H1 (cell line): ENCODE measurements at regions not wholly inside any gene's neighbourhood (a gene's known extent, or its start where the extent isn't known, plus 50 kb on each side); places are given as distances from the start of the nearest gene placed in this dataset.

ENCODE experiments used
- CTCF ChIA-PET: fragments of 300-600 bp; sonication (Branson Sonifier 250); formaldehyde crosslinking; loops from one replicate; lab custom pipeline; 2021; ENCODE audit not compliant: partially characterized antibody; lab: Charles Lee
- POLR2A ChIA-PET: fragments of 300-600 bp; sonication (Branson Sonifier 250); formaldehyde crosslinking; loops from one replicate; lab custom pipeline; 2021; ENCODE audit warnings: inconsistent platforms; ENCODE audit not compliant: partially characterized antibody; lab: Charles Lee
- DNase-seq, 2 experiments: peaks; one replicate each; pipeline versions ENCODE4 v3.0.0 to v3.0.0-alpha.2; 2010 to 2022; ENCODE audit warnings: low spot score in 2 of 2, low read depth in 1 of 2, mixed read lengths in 1 of 2
- FAIRE-seq: peaks from 2 replicates; lab custom pipeline; 2011; peaks lifted over from hg19 to GRCh38; lab: Jason Lieb, UNC
- H2AFZ ChIP-seq: 2 replicates; pipeline ENCODE4 v1.8.1; 2012; ENCODE audit warnings: low read length, inconsistent platforms
- H2AK5ac ChIP-seq: 2 replicates; pipeline ENCODE4 v1.6.1; 2013; ENCODE audit warnings: low read depth, low read length
- H2BK120ac ChIP-seq: replicated peaks from 2 replicates; pipeline ENCODE3; 2013; ENCODE audit warnings: low read depth, low read length, inconsistent platforms
- H2BK12ac ChIP-seq: 2 replicates; pipeline ENCODE4 v1.6.1; 2013; ENCODE audit warnings: low read depth, low read length
- H2BK15ac ChIP-seq: 2 replicates; pipeline ENCODE4 v1.6.1; 2013; ENCODE audit warnings: low read length
- H2BK20ac ChIP-seq: 2 replicates; pipeline ENCODE4 v1.6.1; 2013; ENCODE audit warnings: low read length
- H2BK5ac ChIP-seq: 2 replicates; pipeline ENCODE4 v1.6.1; 2013; ENCODE audit warnings: low read depth, low read length
- H3K14ac ChIP-seq: 2 replicates; pipeline ENCODE4 v1.6.1; 2013; ENCODE audit warnings: inconsistent platforms; ENCODE audit not compliant: insufficient read length
- H3K18ac ChIP-seq: 2 replicates; pipeline ENCODE4 v1.6.1; 2013; ENCODE audit warnings: low read length; ENCODE audit errors: extremely low read depth
- H3K23ac ChIP-seq: 2 replicates; pipeline ENCODE4 v1.6.1; 2013; ENCODE audit warnings: inconsistent platforms; ENCODE audit not compliant: insufficient read length
- H3K23me2 ChIP-seq: 2 replicates; pipeline ENCODE4 v1.6.1; 2013; ENCODE audit warnings: low read depth, low read length
- H3K27ac ChIP-seq: 2 replicates; pipeline ENCODE4 v1.6.1; 2011; ENCODE audit warnings: low read depth, low read length, inconsistent platforms
- H3K27me3 ChIP-seq, 4 experiments: replicated peaks in 1 of 4; 1 replicate in 1 of 4; 2 replicates in 3 of 4; pipeline versions ENCODE4 v1.6.1 to v1.8.1; 2011 to 2013; ENCODE audit warnings: low read length in 3 of 4, mild to moderate bottlenecking in 3 of 4, inconsistent platforms in 2 of 4, mixed read lengths in 2 of 4, moderate library complexity in 1 of 4; ENCODE audit not compliant: control insufficient read depth in 3 of 4, insufficient read depth in 3 of 4; ENCODE audit errors: extremely low read depth in 1 of 4
- H3K36me3 ChIP-seq, 4 experiments: 2 replicates each; pipeline versions ENCODE4 v1.6.1 to v1.8.1; 2011 to 2013; ENCODE audit warnings: mild to moderate bottlenecking in 4 of 4, low read length in 3 of 4, moderate library complexity in 2 of 4, control low read depth in 1 of 4, inconsistent platforms in 1 of 4; ENCODE audit not compliant: insufficient read depth in 4 of 4, control insufficient read depth in 2 of 4
- H3K4ac ChIP-seq: replicated peaks from 2 replicates; pipeline ENCODE3; 2013; ENCODE audit warnings: low read length, low read depth, mixed read lengths, inconsistent platforms; ENCODE audit not compliant: insufficient read length
- H3K4me1 ChIP-seq, 4 experiments: replicated peaks in 1 of 4; 1 replicate in 1 of 4; 2 replicates in 3 of 4; pipeline versions ENCODE4 v1.6.1 to v1.8.1; 2011 to 2013; ENCODE audit warnings: low read length in 3 of 4, inconsistent platforms in 2 of 4, mixed read lengths in 1 of 4; ENCODE audit not compliant: insufficient read depth in 4 of 4, control insufficient read depth in 3 of 4
- H3K4me2 ChIP-seq, 2 experiments: 2 replicates each; pipeline versions ENCODE4 v1.6.1 to v1.8.1; 2011 to 2013; ENCODE audit warnings: low read depth in 2 of 2, low read length in 2 of 2, control low read depth in 1 of 2, inconsistent platforms in 1 of 2, mild to moderate bottlenecking in 1 of 2; ENCODE audit not compliant: insufficient read depth in 1 of 2
- H3K4me3 ChIP-seq, 4 experiments: fragments of 200-600, 300-600 bp in 1 of 4; sonication (generic), shearing (Covaris generic), sonication (Bioruptor Twin) in 1 of 4; 2 replicates each; pipeline versions ENCODE4 v1.5.1 to v1.8.1; 2011 to 2016; ENCODE audit warnings: low read length in 4 of 4, low read depth in 3 of 4, control low read depth in 2 of 4, inconsistent platforms in 2 of 4, mild to moderate bottlenecking in 2 of 4, mixed read lengths in 1 of 4, moderate library complexity in 1 of 4; ENCODE audit not compliant: insufficient read depth in 2 of 4; ENCODE audit errors: extremely low read depth in 1 of 4
- H3K56ac ChIP-seq: replicated peaks from 2 replicates; pipeline ENCODE3; 2013; ENCODE audit warnings: low read depth, mild to moderate bottlenecking, mixed read lengths, low read length, inconsistent platforms; ENCODE audit not compliant: insufficient read length
- H3K79me1 ChIP-seq: 2 replicates; pipeline ENCODE4 v1.6.1; 2013; ENCODE audit warnings: low read depth, low read length, control low read depth
- H3K79me2 ChIP-seq, 2 experiments: 2 replicates each; pipeline versions ENCODE4 v1.6.1 to v1.8.1; 2012 to 2013; ENCODE audit warnings: low read length in 2 of 2, mild to moderate bottlenecking in 2 of 2, inconsistent platforms in 1 of 2; ENCODE audit not compliant: insufficient read depth in 2 of 2, control insufficient read depth in 1 of 2
- H3K9ac ChIP-seq, 4 experiments: replicated peaks in 1 of 4; 1 replicate in 1 of 4; 2 replicates in 3 of 4; pipeline versions ENCODE4 v1.6.1 to v1.8.1; 2011 to 2013; ENCODE audit warnings: low read depth in 3 of 4, low read length in 3 of 4, control low read depth in 2 of 4, mild to moderate bottlenecking in 2 of 4, moderate library complexity in 2 of 4, inconsistent platforms in 1 of 4; ENCODE audit errors: extremely low read depth in 1 of 4
- H3K9me3 ChIP-seq, 2 experiments: 2 replicates each; pipeline versions ENCODE4 v1.6.1 to v1.8.1; 2012 to 2013; ENCODE audit warnings: mild to moderate bottlenecking in 2 of 2, moderate library complexity in 2 of 2, control low read depth in 1 of 2, inconsistent platforms in 1 of 2, low read depth in 1 of 2, low read length in 1 of 2, mixed read lengths in 1 of 2; ENCODE audit not compliant: insufficient read depth in 2 of 2
- H4K20me1 ChIP-seq, 2 experiments: replicated peaks in 1 of 2; 2 replicates each; pipeline versions ENCODE3 to v1.8.1; 2011 to 2013; ENCODE audit warnings: inconsistent platforms in 2 of 2, low read length in 2 of 2, mild to moderate bottlenecking in 1 of 2; ENCODE audit not compliant: insufficient read depth in 2 of 2, control insufficient read depth in 1 of 2
- H4K5ac ChIP-seq: 2 replicates; pipeline ENCODE4 v1.6.1; 2013; ENCODE audit warnings: low read length, low read depth, mixed read lengths, inconsistent platforms; ENCODE audit not compliant: insufficient read length
- H4K8ac ChIP-seq: 2 replicates; pipeline ENCODE4 v1.8.0; 2013; ENCODE audit warnings: mild to moderate bottlenecking, moderate library complexity, low read length, inconsistent platforms; ENCODE audit not compliant: insufficient read depth; ENCODE audit errors: extremely low read depth
- H4K91ac ChIP-seq: replicated peaks from 2 replicates; pipeline ENCODE3; 2013; ENCODE audit warnings: low read length, mixed read lengths, inconsistent platforms; ENCODE audit not compliant: insufficient read length
- POU5F1 ChIP-seq: IDR thresholded peaks from 2 replicates; pipeline ENCODE4 v1.6.1; 2011; ENCODE audit warnings: low read depth, mild to moderate bottlenecking, low read length, moderate library complexity
- WGBS, 2 experiments: shearing (Covaris generic) in 1 of 2; methylation state at CpG; one replicate each; pipeline versions ENCODE4 v1.1.6 to v1.1.7; 2013 to 2015; ENCODE audit warnings: low lambda C conversion rate in 2 of 2, mixed read lengths in 2 of 2, inconsistent platforms in 1 of 2, low coverage in 1 of 2, missing lambda C conversion rate in 1 of 2; ENCODE audit not compliant: insufficient replicate concordance in 2 of 2, insufficient coverage in 1 of 2, insufficient read length in 1 of 2; ENCODE audit errors: extremely low coverage in 1 of 2, missing lambda C conversion rate in 1 of 2; 5-methylcytosine and 5-hydroxymethylcytosine counted together

DNA sequence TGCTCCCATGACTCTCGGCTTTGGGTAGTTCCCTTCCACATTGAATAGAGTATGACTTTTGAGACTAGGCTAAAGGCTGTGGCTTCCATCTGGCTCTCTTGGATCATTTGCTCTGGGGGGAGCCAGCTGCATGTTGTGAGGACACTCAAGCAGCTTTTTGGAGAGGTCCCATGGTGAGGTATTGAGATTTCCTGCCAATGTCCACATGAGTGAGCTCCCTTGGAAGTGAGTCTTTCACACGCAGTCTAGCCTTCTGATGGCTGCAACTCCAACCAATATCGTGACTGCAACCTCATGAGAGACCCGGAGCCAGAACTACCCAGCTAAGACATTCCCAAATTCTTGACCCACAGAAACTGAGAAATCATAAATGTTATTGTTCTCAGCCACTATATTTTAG lies 127.7 kb upstream of the KAZN start:
- Histone ChIP-seq H2BK12ac (no peak overlapping the region), H3K56ac (no peak overlapping the region), H3K9ac (no peak overlapping the region), H2BK120ac (no peak overlapping the region), H4K5ac (no peak overlapping the region), H4K8ac (no peak overlapping the region), H2AFZ (no peak overlapping the region), H2BK5ac (no peak overlapping the region), H3K4me2 (no peak overlapping the region), H2AK5ac (no peak overlapping the region), H3K14ac (no peak overlapping the region), H3K18ac (no peak overlapping the region), H4K20me1 (peaks cover 0 to 2% of the 10 kb centered on the region in 2 experiments), H3K4me1 (no peaks in the 10 kb centered on the region), H2BK20ac (no peak overlapping the region), H3K23me2 (peaks cover 4% of the 10 kb centered on the region; the same call in 1 of the 2 replicates), H3K79me2 (no peaks in the 10 kb centered on the region), H3K4ac (no peak overlapping the region), H4K91ac (no peak overlapping the region), H3K27me3 (no peaks in the 10 kb centered on the region), H3K9me3 (no peaks in the 10 kb centered on the region), H2BK15ac (no peak overlapping the region), H3K79me1 (no peaks in the 10 kb centered on the region), H3K23ac (no peak overlapping the region), H3K27ac (no peak overlapping the region), H3K4me3 (no peak overlapping the region), H3K36me3 (no peaks in the 10 kb centered on the region)
- WGBS, 2 experiments, result 91% methylated on average over 4 of the region's 4 CpGs; no CpG with 5 or more reads in 1 of the 2 experiments
- no peak for DNase-seq
- ChIA-PET POLR2A (no interaction called here), CTCF (interaction anchor here (1.0 kb wide), 1 partner anchor 35 kb away, joined by 3 read pairs; no protein-coding TSS in a partner anchor)
- FAIRE-seq, result no peak
- no peak for TF ChIP-seq POU5F1
